Endothelial cell of umbilical vein (primary cell): ENCODE measurements at regions not wholly inside any gene's neighbourhood (a gene's known extent, or its start where the extent isn't known, plus 50 kb on each side); places are given as distances from the start of the nearest gene placed in this dataset.

Experiments
- BruUV-seq: library from RNA; stranded (reverse); fragments of 400-500 nt; replicated peaks from 2 replicates; lab custom pipeline; 2021; lab: Mats Ljungman, UMichigan
- CTCF ChIA-PET: fragments of 300-600, 350-600 bp; sonication (Branson Sonifier 250); formaldehyde crosslinking; loops from one replicate; lab custom pipeline; 2021; ENCODE audit warnings: antibody characterized with exemption, inconsistent platforms; lab: Charles Lee
- POLR2A ChIA-PET: fragments of 300-600, 350-600 bp; sonication (Branson Sonifier 250); formaldehyde crosslinking; loops from one replicate; lab custom pipeline; 2021; ENCODE audit warnings: antibody characterized with exemption, inconsistent platforms; lab: Charles Lee
- DNase-seq: peaks from one replicate; pipeline ENCODE4 v3.0.0-alpha.2; 2011; ENCODE audit warnings: low read depth, low spot score
- FAIRE-seq: peaks from 2 replicates; lab custom pipeline; 2011; peaks lifted over from hg19 to GRCh38; lab: Jason Lieb, UNC
- H2AFZ ChIP-seq: 2 replicates; pipeline ENCODE4 v1.6.0; 2012; ENCODE audit warnings: low read depth, low read length, control low read depth, inconsistent platforms
- H3K27ac ChIP-seq: 2 replicates; pipeline ENCODE4 v1.5.1; 2011; ENCODE audit warnings: low read depth, mild to moderate bottlenecking, control low read depth, low read length, moderate library complexity; ENCODE audit not compliant: insufficient read depth
- H3K27me3 ChIP-seq, 2 experiments: 2 replicates each; pipeline versions ENCODE4 v1.6.0 to v1.6.1; 2011; ENCODE audit warnings: low read length in 2 of 2, mixed read lengths in 1 of 2; ENCODE audit not compliant: control insufficient read depth in 2 of 2, insufficient read depth in 2 of 2
- H3K36me3 ChIP-seq, 2 experiments: 2 replicates in 1 of 2; 3 replicates in 1 of 2; pipeline ENCODE4 v1.5.1; 2011; ENCODE audit warnings: low read length in 2 of 2, mild to moderate bottlenecking in 1 of 2, moderate library complexity in 1 of 2; ENCODE audit not compliant: control insufficient read depth in 2 of 2, insufficient read depth in 2 of 2; ENCODE audit errors: extremely low read depth in 1 of 2
- H3K4me1 ChIP-seq: 3 replicates; pipeline ENCODE4 v1.5.1; 2011; ENCODE audit warnings: mild to moderate bottlenecking, low read length; ENCODE audit not compliant: control insufficient read depth, insufficient read depth; ENCODE audit errors: extremely low read depth
- H3K4me2 ChIP-seq: 2 replicates; pipeline ENCODE4 v1.6.1; 2011; ENCODE audit warnings: low read length, control low read depth, mixed read lengths; ENCODE audit not compliant: insufficient read depth
- H3K4me3 ChIP-seq, 3 experiments: fragments of 200-600 bp in 1 of 3; sonication (generic), shearing (Covaris generic) in 1 of 3; replicated peaks in 1 of 3; 2 replicates each; pipeline ENCODE4 v1.5.1; 2011 to 2016; ENCODE audit warnings: control low read depth in 3 of 3, low read length in 3 of 3, mild to moderate bottlenecking in 2 of 3, inconsistent platforms in 1 of 3, low read depth in 1 of 3, moderate library complexity in 1 of 3; ENCODE audit not compliant: insufficient read depth in 1 of 3
- H3K79me2 ChIP-seq: 2 replicates; pipeline ENCODE4 v1.6.0; 2012; ENCODE audit warnings: low read length, inconsistent platforms; ENCODE audit not compliant: control insufficient read depth, insufficient read depth
- H3K9ac ChIP-seq: replicated peaks from 2 replicates; pipeline ENCODE3; 2011; ENCODE audit warnings: low read length, control low read depth; ENCODE audit not compliant: insufficient read depth; ENCODE audit errors: extremely low read depth
- H3K9me1 ChIP-seq: replicated peaks from 3 replicates; pipeline ENCODE4 v1.6.0; 2011; ENCODE audit warnings: mild to moderate bottlenecking, low read length; ENCODE audit not compliant: control insufficient read depth, insufficient read depth; ENCODE audit errors: extremely low read depth
- H3K9me3 ChIP-seq: replicated peaks from 2 replicates; pipeline ENCODE4 v1.5.1; 2012; ENCODE audit warnings: low read length, inconsistent platforms; ENCODE audit not compliant: control insufficient read depth, insufficient read depth
- H4K20me1 ChIP-seq: replicated peaks from 2 replicates; pipeline ENCODE3; 2011; ENCODE audit warnings: mild to moderate bottlenecking, low read length; ENCODE audit not compliant: control insufficient read depth, insufficient read depth; ENCODE audit errors: extremely low read depth
- CTCF ChIP-seq, 2 donors: IDR thresholded peaks; 1 replicate in 1 of 2; 2 replicates in 1 of 2; pipeline ENCODE4 v1.5.1; 2011; ENCODE audit warnings: low read length in 2 of 2, mild to moderate bottlenecking in 2 of 2, moderate library complexity in 2 of 2, control low read depth in 1 of 2, inconsistent platforms in 1 of 2, low read depth in 1 of 2; ENCODE audit not compliant: insufficient read depth in 1 of 2; ENCODE audit errors: extremely low read depth in 1 of 2
- EZH2 ChIP-seq: IDR thresholded peaks from 2 replicates; pipeline ENCODE4 v1.6.1; 2012; ENCODE audit warnings: borderline replicate concordance, low read depth, mild to moderate bottlenecking, moderate library complexity, low read length, inconsistent platforms; ENCODE audit not compliant: severe bottlenecking
- FOS ChIP-seq: IDR thresholded peaks from 2 replicates; pipeline ENCODE4 v1.6.1; 2011; ENCODE audit warnings: mild to moderate bottlenecking, low read length, moderate library complexity, borderline replicate concordance; ENCODE audit not compliant: insufficient read depth
- GATA2 ChIP-seq: IDR thresholded peaks from 2 replicates; pipeline ENCODE4 v1.7.0; 2011; ENCODE audit warnings: low read depth, mild to moderate bottlenecking, moderate library complexity, mixed read lengths, low read length; ENCODE audit not compliant: insufficient read length, insufficient read depth
- JUN ChIP-seq: IDR thresholded peaks from 2 replicates; pipeline ENCODE4 v1.6.1; 2011; ENCODE audit warnings: borderline replicate concordance, low read depth; ENCODE audit not compliant: insufficient read length, insufficient read depth
- MAX ChIP-seq: IDR thresholded peaks from 2 replicates; pipeline ENCODE4 v1.6.1; 2011; ENCODE audit not compliant: insufficient read depth, insufficient read length
- MYC ChIP-seq: IDR thresholded peaks from one replicate; pipeline ENCODE4 v1.6.1; 2011; ENCODE audit warnings: mild to moderate bottlenecking, low read depth, low read length
- POLR2A ChIP-seq: IDR thresholded peaks from 2 replicates; pipeline ENCODE4 v1.6.1; 2012; ENCODE audit warnings: low read depth, mild to moderate bottlenecking, control low read depth, low read length
- POLR2AphosphoS5 ChIP-seq: IDR thresholded peaks from 2 replicates; pipeline ENCODE4 v1.6.1; 2012; ENCODE audit warnings: low read depth, mild to moderate bottlenecking, control low read depth, low read length, moderate library complexity; ENCODE audit not compliant: insufficient read depth
- dilution Hi-C: fragments of 300-500 bp; cut with MboI; formaldehyde crosslinking; loops from one replicate; pipeline ENCODE4 v1.15.0; 2019; ENCODE audit warnings: low sequenced_read_pairs; ENCODE audit not compliant: extremely low pct_ligation_motif_present
- intact Hi-C: fragments of 100-400 bp; cut with micrococcal nuclease; formaldehyde crosslinking; loops from one replicate; pipeline ENCODE4 v1.10.0; 2022

GRCh38 chrX:95484781-95485180, 1199.9 kb upstream of the DIAPH2 start:
- no peak for FAIRE-seq
- DNase-seq: no peak
- Histone ChIP-seq H3K9me1 (no peaks in the 10 kb centered on the region), H3K36me3 (no peaks in the 10 kb centered on the region), H3K4me2 (no peak overlapping the region), H3K4me1 (no peaks in the 10 kb centered on the region), H3K4me3 (no peak overlapping the region), H3K27ac (no peak overlapping the region), H4K20me1 (no peaks in the 10 kb centered on the region), H3K9ac (no peak overlapping the region), H3K79me2 (no peaks in the 10 kb centered on the region), H3K9me3 (no peaks in the 10 kb centered on the region), H2AFZ (no peak overlapping the region), H3K27me3 (no peaks in the 10 kb centered on the region)
- no TSS peak for BruUV-seq
- dilution Hi-C loops (no loop called here), intact Hi-C loops (no loop called here)
- CTCF ChIA-PET: no interaction called here
- POLR2A ChIA-PET: no interaction called here
- no peak for TF ChIP-seq POLR2A
- TF ChIP-seq JUN: no peak
- no peak for TF ChIP-seq GATA2
- TF ChIP-seq CTCF (IDR thresholded peaks at IDR 0.05; ENCODE audit: extremely low read depth in 1 of 2, insufficient read depth in 1 of 2, low read depth in 1 of 2, low read length in 2 of 2): no peak
- no peak for TF ChIP-seq FOS
- no peak for TF ChIP-seq POLR2AphosphoS5
- no peak for TF ChIP-seq MAX
- TF ChIP-seq EZH2: no peak
- TF ChIP-seq MYC: no peak
